SH-SY5Y (cell line): ENCODE measurements at regions not wholly inside any gene's neighbourhood (a gene's known extent, or its start where the extent isn't known, plus 50 kb on each side); places are given as distances from the start of the nearest gene placed in this dataset.

Source experiments
- GATA2 ChIP-seq: IDR thresholded peaks from 2 replicates; pipeline ENCODE4 v1.6.1; 2011; ENCODE audit warnings: mild to moderate bottlenecking, low read depth, low read length
- GATA3 ChIP-seq: IDR thresholded peaks from 2 replicates; pipeline ENCODE4 v1.6.1; 2011; ENCODE audit warnings: low read depth, mild to moderate bottlenecking, low read length, moderate library complexity

DNA sequence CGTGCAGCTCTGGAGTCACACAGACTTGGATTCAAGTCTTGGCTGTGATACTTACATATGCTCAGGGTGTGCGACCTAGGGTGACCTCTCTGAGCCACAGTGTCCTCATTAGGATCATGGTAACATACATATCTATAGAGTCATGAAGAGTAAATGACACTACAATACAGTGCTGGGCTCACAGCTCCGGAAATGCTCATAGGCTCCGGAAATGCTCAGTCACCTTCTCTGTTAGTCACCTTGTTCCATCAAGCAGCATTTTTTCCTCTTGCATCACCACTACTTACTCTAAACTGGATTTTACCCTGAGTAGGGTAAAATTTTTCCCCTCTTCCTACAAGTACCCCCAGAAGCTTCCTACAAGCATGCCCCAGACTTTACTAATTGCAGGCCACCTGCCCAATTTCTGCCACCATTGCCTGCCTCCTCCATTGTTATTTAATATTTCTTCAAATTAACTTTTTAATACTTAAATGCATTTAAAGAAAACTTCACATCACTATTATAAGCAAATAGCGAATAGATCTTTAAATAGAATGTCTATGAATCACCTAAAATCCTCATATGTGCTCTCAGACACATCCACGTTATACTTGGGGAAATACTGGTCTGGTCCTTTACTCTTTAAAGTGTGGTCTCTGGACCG is 147.6 kb upstream of the SPRY4 start:
- TF ChIP-seq GATA3: no peak
- no peak for TF ChIP-seq GATA2

DNA sequence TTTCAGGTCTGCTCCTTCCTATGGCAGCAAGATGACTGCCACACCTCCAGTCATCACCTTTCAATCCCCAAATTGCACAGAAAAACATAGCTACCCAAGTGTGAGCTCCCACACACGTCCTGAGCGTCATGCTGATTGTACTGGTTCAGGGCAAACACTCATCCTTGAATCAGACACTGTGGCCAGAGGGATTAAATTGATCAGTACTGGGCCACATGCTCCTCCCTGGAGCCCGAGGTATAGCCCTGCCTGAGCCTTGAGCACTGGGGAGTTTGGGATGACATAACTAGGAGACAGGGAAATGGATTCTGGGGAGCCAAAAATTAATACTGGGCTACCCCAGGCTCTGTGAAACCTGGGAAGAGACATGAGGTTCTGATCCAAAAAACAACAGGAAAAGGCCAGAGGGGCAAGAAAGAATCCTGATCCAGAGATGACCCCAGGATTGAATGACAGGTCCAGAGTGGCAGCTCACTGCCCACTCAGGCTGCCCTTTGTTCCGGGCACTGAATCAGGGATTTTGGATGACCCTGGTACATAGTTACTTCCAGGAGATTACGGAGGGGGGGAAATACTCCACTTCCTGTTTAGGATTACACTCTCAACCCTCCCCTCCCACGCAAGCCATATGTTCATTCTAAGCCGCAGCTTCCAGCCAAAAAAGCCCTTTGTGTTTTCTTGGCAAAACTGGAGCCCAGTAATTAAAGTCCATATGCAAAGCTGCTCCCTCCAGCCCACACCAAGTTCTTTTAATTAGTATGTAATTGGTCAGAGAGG is 141.6 kb upstream of the SPRY4 start:
- TF ChIP-seq GATA3: no peak

- TF ChIP-seq GATA2 (no peak), GATA3 (no peak)
Measured at GRCh38 chr5:142465476-142465875, 140.7 kb upstream of the SPRY4 start.

DNA sequence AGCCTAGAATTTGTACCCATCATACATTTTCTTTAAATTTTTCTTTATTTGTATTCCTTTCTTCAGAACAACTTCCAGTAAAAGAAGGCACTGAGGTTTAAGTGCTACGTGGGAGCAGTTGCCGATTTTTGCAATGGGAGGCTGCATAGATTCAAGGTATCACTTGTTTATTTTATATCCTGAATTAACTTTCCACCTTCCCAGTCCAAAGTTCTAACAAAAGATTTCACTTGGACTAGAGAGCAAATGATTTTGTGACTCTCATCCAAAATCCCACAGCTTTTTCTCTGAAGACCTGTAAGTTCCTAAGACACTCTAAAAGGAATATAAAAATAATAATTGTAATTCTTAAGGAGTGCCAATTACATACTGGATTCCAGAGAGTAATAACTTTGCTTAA is 139.1 kb upstream of the SPRY4 start:
- TF ChIP-seq GATA2 (no peak), GATA3 (no peak)

DNA sequence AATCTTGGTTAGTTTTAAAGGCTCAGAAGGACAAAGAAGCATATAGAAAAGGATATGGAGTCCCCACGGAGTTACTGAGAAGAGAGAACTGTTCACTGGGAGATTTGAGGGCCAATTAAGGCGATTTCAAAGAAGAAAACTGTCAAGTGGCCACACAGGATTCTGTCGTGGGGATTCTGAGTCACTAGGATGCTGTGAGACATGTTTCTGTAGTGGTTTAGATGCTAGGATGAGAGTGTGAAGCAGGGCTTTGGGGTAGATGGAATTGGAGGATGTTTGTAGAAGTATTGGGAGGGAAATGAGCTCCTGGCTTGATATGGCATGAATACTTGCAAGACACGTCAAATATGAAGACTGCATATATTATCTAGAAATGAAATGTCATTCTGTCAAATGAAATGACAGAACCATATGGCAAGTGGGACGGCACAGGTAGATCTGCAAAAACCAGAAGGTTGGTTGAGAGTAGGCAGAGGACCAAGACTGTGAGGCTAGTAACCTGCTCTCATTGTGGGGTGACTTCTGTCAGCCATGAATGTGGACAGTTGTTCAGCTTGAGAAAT is 136.3 kb upstream of the SPRY4 start:
- no peak for TF ChIP-seq GATA2
- no peak for TF ChIP-seq GATA3

DNA sequence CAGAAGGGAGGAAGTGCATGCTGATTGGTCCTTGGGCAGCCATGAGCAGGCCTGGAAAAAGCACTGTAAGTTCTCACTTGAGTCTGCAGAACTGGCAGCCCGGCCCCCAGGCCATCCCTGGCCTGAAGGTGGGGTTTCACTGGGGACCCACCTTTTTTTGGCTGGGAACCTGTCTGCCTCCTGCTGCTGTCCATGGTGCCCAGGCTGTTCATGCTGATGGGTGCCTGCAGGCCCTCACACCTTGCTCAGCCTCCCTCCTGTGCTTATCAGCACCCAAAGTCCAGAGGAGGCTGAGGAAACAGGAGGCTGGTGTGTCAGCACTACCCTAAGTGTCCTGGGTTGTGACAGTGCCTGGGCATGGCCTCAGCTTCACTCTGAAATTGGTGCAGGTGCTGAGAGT is 134.4 kb upstream of the SPRY4 start:
- TF ChIP-seq GATA3: no peak
- TF ChIP-seq GATA2: no peak

DNA sequence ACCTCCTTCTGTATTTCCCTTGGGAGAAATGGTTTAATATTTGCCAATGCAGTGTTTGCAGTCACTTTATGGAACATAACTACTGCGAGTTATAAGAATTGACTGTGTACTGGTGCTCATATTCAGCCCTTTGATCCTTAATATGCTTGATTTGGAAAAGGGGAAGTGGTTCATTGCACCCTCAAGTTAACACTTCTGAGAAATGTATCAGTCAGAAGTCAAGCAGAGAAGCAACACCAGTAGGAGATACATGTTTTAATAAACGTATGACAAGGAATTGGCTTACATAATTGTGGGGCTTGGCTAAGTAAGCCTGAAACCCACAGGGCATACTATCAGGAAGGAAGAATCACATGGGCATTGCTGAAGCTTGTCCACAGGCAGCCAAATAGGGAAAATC is 131.0 kb upstream of the SPRY4 start:
- no peak for TF ChIP-seq GATA2
- no peak for TF ChIP-seq GATA3

GRCh38 chr5:142453932-142454331 is 129.1 kb upstream of the SPRY4 start:
- no peak for TF ChIP-seq GATA3
- no peak for TF ChIP-seq GATA2

GRCh38 chr5:142450419-142450818 is 125.6 kb upstream of the SPRY4 start:
- TF ChIP-seq GATA3 (no peak), GATA2 (no peak)

DNA sequence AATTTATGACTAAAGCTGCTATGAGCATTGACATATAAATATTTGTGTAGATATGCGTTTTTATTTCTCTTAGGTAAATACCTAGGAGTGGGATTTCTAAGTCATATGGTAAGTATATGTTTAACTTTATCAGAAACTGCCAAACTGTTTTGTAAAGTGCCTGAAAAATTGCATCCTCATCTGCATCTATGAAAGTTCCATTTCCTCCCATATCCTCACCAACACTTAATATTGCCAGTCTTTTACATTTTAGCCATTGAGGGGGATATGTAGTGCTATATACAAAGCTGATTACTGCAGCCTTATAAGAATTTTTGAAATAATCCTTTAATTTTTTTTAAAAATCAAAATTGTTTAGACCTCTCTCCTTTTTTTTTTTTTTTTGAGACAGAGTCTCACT is 123.1 kb upstream of the SPRY4 start:
- TF ChIP-seq GATA2: no peak
- no peak for TF ChIP-seq GATA3

DNA sequence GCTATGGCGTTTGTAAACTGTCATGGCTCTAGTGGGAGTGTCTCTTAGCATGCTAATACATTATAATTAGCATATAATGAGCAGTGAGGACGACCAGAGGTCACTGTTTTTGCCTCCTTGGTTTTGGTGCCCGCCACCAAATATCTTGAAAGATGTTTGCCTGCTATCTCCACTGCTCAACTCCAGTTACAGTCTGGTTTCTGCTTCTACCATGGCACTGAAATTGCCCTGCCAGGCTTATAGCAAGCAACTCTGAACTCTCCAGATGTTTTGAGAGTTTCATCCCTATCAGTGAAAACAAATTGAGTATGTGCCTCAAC is 122.1 kb upstream of the SPRY4 start:
- no peak for TF ChIP-seq GATA3
- TF ChIP-seq GATA2: no peak

- no peak for TF ChIP-seq GATA2
- no peak for TF ChIP-seq GATA3
Measured at GRCh38 chr5:142446131-142446959, 121.5 kb upstream of the SPRY4 start.

DNA sequence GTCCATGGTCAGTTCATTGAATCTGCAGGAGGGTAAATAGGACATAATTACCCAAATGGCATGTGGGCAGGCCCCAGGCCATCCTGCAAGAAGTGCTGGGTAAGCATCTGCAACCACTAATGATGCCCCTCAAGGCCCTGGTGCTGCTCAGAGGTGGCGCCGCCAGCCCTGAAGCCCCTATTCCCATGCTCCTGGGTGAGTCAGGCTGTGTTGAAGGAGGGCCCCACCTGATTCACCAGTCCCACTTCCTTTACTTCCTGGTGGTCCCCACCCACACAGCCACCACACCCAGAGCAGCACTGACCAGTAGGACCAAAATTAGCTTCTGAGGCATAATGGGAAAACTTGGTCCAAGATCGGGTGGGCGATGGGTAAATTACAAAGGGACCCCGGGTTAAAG is 120.4 kb upstream of the SPRY4 start:
- TF ChIP-seq GATA3: no peak
- TF ChIP-seq GATA2: no peak

- TF ChIP-seq GATA3 (no peak), GATA2 (no peak)
Measured at GRCh38 chr5:142441616-142442015, 116.8 kb upstream of the SPRY4 start.

GRCh38 chr5:142439207-142439860 is 114.5 kb upstream of the SPRY4 start:
- TF ChIP-seq GATA3 (no peak), GATA2 (no peak)
